Esophagus squamous epithelium (tissue), 5 donors: ENCODE measurements at regions not wholly inside any gene's neighbourhood (a gene's known extent, or its start where the extent isn't known, plus 50 kb on each side); places are given as distances from the start of the nearest gene placed in this dataset.

ENCODE experiments used
- DNase-seq: peaks from one replicate; lab custom pipeline; 2025; lab: John Stamatoyannopoulos, UW
- H3K27ac ChIP-seq, 4 donors: fragments of 200-600 bp; sonication (generic); one replicate each; pipeline ENCODE4 v1.5.1; 2016 to 2019; ENCODE audit warnings: mild to moderate bottlenecking in 1 of 4
- H3K27me3 ChIP-seq, 4 donors: fragments of 200-600 bp; sonication (generic); 1 replicate in 3 of 4; 2 replicates in 1 of 4; pipeline versions ENCODE4 v1.5.1 to v1.6.0; 2017 to 2021; ENCODE audit warnings: antibody characterized with exemption in 1 of 4
- H3K36me3 ChIP-seq, 3 donors: fragments of 200-600 bp; sonication (generic); one replicate each; pipeline ENCODE4 v1.5.1; 2016 to 2019
- H3K4me1 ChIP-seq, 3 donors: fragments of 200-600 bp; sonication (generic); one replicate each; pipeline ENCODE4 v1.5.1; 2017 to 2019
- H3K4me3 ChIP-seq, 4 donors: fragments of 200-600 bp; sonication (generic); 1 replicate in 3 of 4; 2 replicates in 1 of 4; pipeline ENCODE4 v1.5.1; 2016 to 2019; ENCODE audit warnings: mild to moderate bottlenecking in 2 of 4, moderate library complexity in 1 of 4
- H3K9me3 ChIP-seq, 3 donors: fragments of 200-600 bp; sonication (generic); one replicate each; pipeline ENCODE4 v1.5.1; 2016 to 2019
- POLR2A ChIP-seq, 4 donors: fragments of 450-650 bp; IDR thresholded peaks; one replicate each; pipeline ENCODE4 v1.6.1; 2017; ENCODE audit warnings: antibody characterized with exemption in 4 of 4, mild to moderate bottlenecking in 4 of 4, moderate library complexity in 3 of 4
- WGBS, 2 donors: methylation state at CpG; one replicate each; pipeline ENCODE4 v1.1.5; 2018; 5-methylcytosine and 5-hydroxymethylcytosine counted together
- intact Hi-C: fragments of 100-400 bp; cut with DNase I; formaldehyde crosslinking; loops from one replicate; pipeline ENCODE4 v1.15.0; 2022
- TF ChIP-seq, protein P1 (sequence below), 6 experiments: fragments of 450-650 bp in 4 of 6; fragments of 200-600 bp in 2 of 6; sonication (generic) in 2 of 6; IDR thresholded peaks; one replicate each; pipeline ENCODE4 v1.5.1; 2016 to 2019; ENCODE audit warnings: antibody characterized with exemption in 6 of 6, mild to moderate bottlenecking in 4 of 6, moderate library complexity in 4 of 6
- donor health status: DM: yes; HTN: yes; CAD: no.

DNA sequence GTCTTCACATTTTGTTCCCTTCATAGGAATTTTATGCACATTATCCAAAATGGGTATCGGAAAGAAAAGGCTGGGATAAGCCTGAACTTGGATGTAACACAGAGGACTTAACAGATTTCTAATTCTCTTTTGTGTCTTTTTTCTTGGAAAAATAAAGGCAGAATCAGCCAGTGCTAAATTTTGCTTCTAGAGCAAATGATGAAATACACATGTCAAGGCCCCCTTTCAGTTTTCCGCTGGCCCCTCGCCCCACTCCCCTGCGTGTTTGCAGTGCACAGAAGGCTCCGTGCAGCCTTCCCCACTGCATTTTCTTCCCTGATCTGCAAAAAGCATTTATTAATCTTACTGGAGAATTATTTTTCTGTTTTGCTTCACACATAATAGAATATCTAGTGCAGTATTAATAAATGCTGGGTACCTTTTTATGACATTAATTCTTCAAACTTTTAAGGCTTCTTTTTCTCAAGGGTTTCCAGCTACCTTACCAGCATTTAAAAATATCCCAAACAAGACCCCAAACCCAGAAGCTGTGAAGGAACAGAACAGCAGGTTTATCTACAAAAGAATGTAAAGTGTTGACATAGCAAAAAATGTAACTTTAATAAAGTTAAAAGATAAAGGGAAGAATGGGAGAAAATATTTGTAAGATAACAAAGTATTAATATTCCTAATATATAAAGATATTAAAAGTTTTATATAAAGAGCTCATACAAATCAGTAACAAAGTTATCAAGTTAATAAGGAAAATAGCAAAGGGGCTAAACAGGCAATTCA lies 81.3 kb upstream of the SPTBN1 start:
- Histone ChIP-seq H3K36me3 (no peaks in the 10 kb centered on the region), H3K27me3 (no peaks in the 10 kb centered on the region), H3K4me1 (peaks cover 0 to 19% (median 6%) of the 10 kb centered on the region in 3 donors), H3K27ac (no peak overlapping the region), H3K9me3 (no peaks in the 10 kb centered on the region), H3K4me3 (no peak overlapping the region)
- DNase-seq: no peak
- no peak for TF ChIP-seq POLR2A (IDR thresholded peaks at IDR 0.05)
- TF ChIP-seq, protein P1, sequence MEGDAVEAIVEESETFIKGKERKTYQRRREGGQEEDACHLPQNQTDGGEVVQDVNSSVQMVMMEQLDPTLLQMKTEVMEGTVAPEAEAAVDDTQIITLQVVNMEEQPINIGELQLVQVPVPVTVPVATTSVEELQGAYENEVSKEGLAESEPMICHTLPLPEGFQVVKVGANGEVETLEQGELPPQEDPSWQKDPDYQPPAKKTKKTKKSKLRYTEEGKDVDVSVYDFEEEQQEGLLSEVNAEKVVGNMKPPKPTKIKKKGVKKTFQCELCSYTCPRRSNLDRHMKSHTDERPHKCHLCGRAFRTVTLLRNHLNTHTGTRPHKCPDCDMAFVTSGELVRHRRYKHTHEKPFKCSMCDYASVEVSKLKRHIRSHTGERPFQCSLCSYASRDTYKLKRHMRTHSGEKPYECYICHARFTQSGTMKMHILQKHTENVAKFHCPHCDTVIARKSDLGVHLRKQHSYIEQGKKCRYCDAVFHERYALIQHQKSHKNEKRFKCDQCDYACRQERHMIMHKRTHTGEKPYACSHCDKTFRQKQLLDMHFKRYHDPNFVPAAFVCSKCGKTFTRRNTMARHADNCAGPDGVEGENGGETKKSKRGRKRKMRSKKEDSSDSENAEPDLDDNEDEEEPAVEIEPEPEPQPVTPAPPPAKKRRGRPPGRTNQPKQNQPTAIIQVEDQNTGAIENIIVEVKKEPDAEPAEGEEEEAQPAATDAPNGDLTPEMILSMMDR (IDR thresholded peaks at IDR 0.05): no peak
- 89% methylated on average over 5 of the region's 5 CpGs for WGBS, 2 donors
- intact Hi-C loops: no loop called here

GRCh38 chr2:54377451-54377850 lies 78.7 kb upstream of the SPTBN1 start:
- TF ChIP-seq POLR2A (IDR thresholded peaks at IDR 0.05): no peak
- TF ChIP-seq, protein P1 (IDR thresholded peaks at IDR 0.05): no peak
- Histone ChIP-seq H3K27me3 (no peaks in the 10 kb centered on the region), H3K4me1 (no peaks in the 10 kb centered on the region), H3K36me3 (no peaks in the 10 kb centered on the region), H3K27ac (no peak overlapping the region), H3K9me3 (no peaks in the 10 kb centered on the region), H3K4me3 (no peak overlapping the region)
- DNase-seq: no peak
- WGBS, 2 donors: 57 to 84% methylated on average over 3 of the region's 3 CpGs
- intact Hi-C loops: no loop called here

DNA sequence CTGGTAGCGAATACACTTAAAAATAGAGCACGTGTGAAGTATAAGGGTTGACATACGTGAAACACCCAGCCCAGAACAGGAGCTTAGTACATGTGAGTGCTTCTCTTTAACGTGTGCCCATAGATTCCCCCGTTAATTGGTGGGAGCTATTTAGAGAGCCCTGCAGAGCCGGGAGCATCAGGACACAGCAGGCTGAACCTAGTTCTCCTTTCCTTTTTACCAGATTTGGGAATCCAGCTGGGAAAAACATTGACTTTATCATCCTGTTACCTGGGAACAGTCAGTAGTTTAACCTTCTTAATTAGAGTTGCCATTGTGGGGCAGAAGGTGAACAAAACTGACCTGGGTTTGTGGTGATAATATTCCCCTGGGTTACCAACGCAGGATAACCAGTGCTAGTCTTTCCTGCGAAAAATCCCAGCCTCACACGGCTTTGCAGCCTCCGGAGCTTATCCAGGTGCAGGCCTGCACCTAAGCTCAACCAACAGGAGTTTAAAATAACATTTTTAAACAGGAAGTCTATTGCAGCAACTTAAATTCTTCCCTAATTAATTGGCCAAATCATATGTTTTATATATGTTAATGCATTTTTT lies 78.1 kb upstream of the SPTBN1 start:
- Histone ChIP-seq H3K4me3 (no peak overlapping the region), H3K9me3 (no peaks in the 10 kb centered on the region), H3K27ac (no peak overlapping the region), H3K36me3 (no peaks in the 10 kb centered on the region), H3K4me1 (no peaks in the 10 kb centered on the region), H3K27me3 (no peaks in the 10 kb centered on the region)
- WGBS, 2 donors: 79 to 89% methylated on average over 10 of the region's 10 CpGs
- TF ChIP-seq, protein P1 (IDR thresholded peaks at IDR 0.05): no peak
- TF ChIP-seq POLR2A (IDR thresholded peaks at IDR 0.05): no peak
- DNase-seq: no peak
- intact Hi-C loops: no loop called here

- no peaks in the 10 kb centered on the region for H3K4me1 ChIP-seq
- H3K4me3 ChIP-seq: no peak overlapping the region
- TF ChIP-seq POLR2A (IDR thresholded peaks at IDR 0.05): no peak
- TF ChIP-seq, protein P1 (IDR thresholded peaks at IDR 0.05): no peak
- H3K27me3 ChIP-seq: no peaks in the 10 kb centered on the region
- intact Hi-C loops: no loop called here
- no peaks in the 10 kb centered on the region for H3K9me3 ChIP-seq
- DNase-seq: no peak
- no peaks in the 10 kb centered on the region for H3K36me3 ChIP-seq
- no peak overlapping the region for H3K27ac ChIP-seq
- WGBS, 2 donors: 32 to 64% methylated on average over 8 of the region's 8 CpGs
Observed at GRCh38 chr2:54380670-54381069, 75.5 kb upstream of the SPTBN1 start.

GRCh38 chr2:54381293-54381692 lies 74.8 kb upstream of the SPTBN1 start:
- 79 to 92% methylated on average over 5 of the region's 5 CpGs for WGBS, 2 donors
- no peaks in the 10 kb centered on the region for H3K9me3 ChIP-seq
- DNase-seq: no peak
- intact Hi-C loops: no loop called here
- H3K36me3 ChIP-seq: no peaks in the 10 kb centered on the region
- H3K27me3 ChIP-seq: no peaks in the 10 kb centered on the region
- H3K4me3 ChIP-seq: no peak overlapping the region
- TF ChIP-seq, protein P1 (IDR thresholded peaks at IDR 0.05): no peak
- TF ChIP-seq POLR2A (IDR thresholded peaks at IDR 0.05): no peak
- H3K4me1 ChIP-seq: peaks cover 0 to 1% (median 0%) of the 10 kb centered on the region in 3 donors
- no peak overlapping the region for H3K27ac ChIP-seq
